Activated CD4-positive, alpha-beta T cell treated with anti-CD3 and anti-CD28 coated beads, Interleukin-2, amount 10 ng/mL, durations not matched to agents 7 days and 5 days (primary cell): ENCODE measurements at regions not wholly inside any gene's neighbourhood (a gene's known extent, or its start where the extent isn't known, plus 50 kb on each side); places are given as distances from the start of the nearest gene placed in this dataset.
"Not testable (repeated sequence)": the region's sequence is repeated elsewhere in the genome, so short reads cannot be mapped to it uniquely, and the experiment has no call there.

Source experiments
- CTCF ChIA-PET: fragments of 350-600 bp; sonication (Branson Sonifier 250); formaldehyde crosslinking; loops from one replicate; lab custom pipeline; 2021; ENCODE audit warnings: antibody characterized with exemption; lab: Charles Lee
- POLR2A ChIA-PET: fragments of 350-600 bp; sonication (Branson Sonifier 250); formaldehyde crosslinking; loops from one replicate; lab custom pipeline; 2021; ENCODE audit warnings: antibody characterized with exemption; lab: Charles Lee
- DNase-seq: peaks from one replicate; pipeline ENCODE4 v3.0.0-alpha.2; 2020
- H3K27ac Mint-ChIP-seq: one replicate; pipeline ENCODE4 v1.8.0; 2021; ENCODE audit warnings: mild to moderate bottlenecking, moderate library complexity, mixed read lengths
- H3K27me3 Mint-ChIP-seq: one replicate; pipeline ENCODE4 v1.8.0; 2021; ENCODE audit warnings: mixed read lengths
- H3K36me3 Mint-ChIP-seq: one replicate; pipeline ENCODE4 v1.8.0; 2021; ENCODE audit warnings: low read depth, mixed read lengths
- H3K4me1 Mint-ChIP-seq: one replicate; pipeline ENCODE4 v1.8.0; 2021; ENCODE audit warnings: mixed read lengths
- H3K4me3 Mint-ChIP-seq: one replicate; pipeline ENCODE4 v1.8.0; 2021; ENCODE audit warnings: mild to moderate bottlenecking, moderate library complexity, mixed read lengths
- H3K9me3 Mint-ChIP-seq: one replicate; pipeline ENCODE4 v1.8.0; 2021; ENCODE audit warnings: mixed read lengths

DNA sequence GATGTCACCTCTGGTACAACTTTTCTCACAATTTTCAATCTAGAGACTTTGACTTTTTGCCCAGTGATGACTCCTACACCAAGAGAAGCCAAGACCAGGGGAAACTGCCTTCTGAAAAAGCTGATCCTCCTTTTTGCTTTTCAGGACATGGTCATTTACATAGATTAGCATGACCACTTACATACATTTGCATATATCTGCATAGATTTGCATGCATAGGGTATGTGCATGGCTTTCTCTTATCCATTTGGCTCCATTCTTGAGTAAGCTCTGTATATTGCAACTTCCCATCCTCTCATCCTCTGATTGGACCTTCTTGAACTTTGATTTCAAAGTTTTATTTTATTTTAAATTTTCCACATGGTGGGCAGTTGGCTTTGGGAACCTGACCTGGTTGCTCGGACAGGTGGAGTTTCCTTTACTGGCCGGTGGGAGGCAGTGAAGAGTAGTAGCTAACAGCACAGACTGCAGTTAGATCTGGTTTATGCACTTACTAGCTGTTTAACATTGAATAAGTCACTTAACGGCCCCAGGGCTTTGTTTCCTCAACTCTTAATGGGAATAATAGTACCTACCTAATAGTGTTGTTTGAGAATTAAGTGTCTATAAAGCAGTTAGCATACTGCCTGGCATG is 92.9 kb downstream of the GPR139 start:
- DNase-seq, result no peak
- no peaks in the 10 kb centered on the region for H3K36me3 Mint-ChIP-seq
- no peak overlapping the region for H3K4me3 Mint-ChIP-seq
- H3K27ac Mint-ChIP-seq, result no peak overlapping the region
- no peaks in the 10 kb centered on the region for H3K4me1 Mint-ChIP-seq
- ChIA-PET CTCF (no interaction called here), POLR2A (no interaction called here)
- no peaks in the 10 kb centered on the region for H3K27me3 Mint-ChIP-seq
- H3K9me3 Mint-ChIP-seq, result no peaks in the 10 kb centered on the region

DNA sequence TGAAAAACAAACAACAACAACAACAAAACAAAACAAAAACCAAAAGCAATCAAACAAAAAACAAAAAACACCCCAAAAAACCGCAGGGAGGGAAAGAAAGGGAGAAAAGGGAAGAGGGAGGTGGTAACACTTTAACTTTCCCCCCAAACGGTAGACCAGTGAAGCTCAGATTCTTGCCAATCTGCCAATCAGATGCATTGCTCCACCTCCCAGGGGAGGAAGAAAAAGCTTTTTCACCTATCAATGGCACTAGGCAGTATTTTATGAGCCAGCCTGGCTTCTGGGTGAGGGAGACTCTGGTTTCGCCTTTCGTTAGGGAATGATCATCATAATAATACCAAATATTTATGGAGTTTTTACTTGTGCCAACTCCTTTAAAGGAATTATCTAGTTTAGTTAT is 94.1 kb downstream of the GPR139 start:
- ChIA-PET CTCF (no interaction called here), POLR2A (no interaction called here)
- Mint-ChIP-seq H3K36me3 (no peaks in the 10 kb centered on the region), H3K9me3 (no peaks in the 10 kb centered on the region), H3K27me3 (no peaks in the 10 kb centered on the region), H3K4me1 (no peaks in the 10 kb centered on the region), H3K27ac (no peak overlapping the region), H3K4me3 (no peak overlapping the region)
- no peak for DNase-seq

DNA sequence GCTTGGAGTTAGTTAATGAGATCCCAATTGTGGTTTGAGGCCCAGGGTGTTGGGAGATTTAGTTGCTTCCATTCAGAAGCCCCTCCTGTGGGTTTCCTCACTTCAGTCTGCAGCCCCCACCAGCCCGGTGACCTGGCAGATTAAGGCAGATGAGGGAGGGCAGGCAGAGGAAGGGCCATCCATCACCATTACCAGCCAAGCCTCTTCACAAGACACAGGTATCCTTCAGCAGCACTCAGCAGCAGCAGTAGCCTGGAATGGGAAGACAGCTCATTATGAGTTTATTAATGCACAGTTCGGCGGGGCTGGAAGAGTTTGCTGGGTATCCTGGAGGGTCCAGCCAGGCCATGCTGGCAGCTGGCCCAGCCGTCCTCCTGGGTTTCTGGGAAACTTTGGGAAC is 90.0 kb upstream of the GPRC5B start:
- H3K4me3 Mint-ChIP-seq, result no peak overlapping the region
- no peak overlapping the region for H3K27ac Mint-ChIP-seq
- DNase-seq, result no peak
- no peaks in the 10 kb centered on the region for H3K4me1 Mint-ChIP-seq
- no peaks in the 10 kb centered on the region for H3K36me3 Mint-ChIP-seq
- ChIA-PET POLR2A (no interaction called here), CTCF (interaction anchor here (0.7 kb wide), 1 partner anchor 10 kb away, joined by 3 read pairs; no protein-coding TSS in a partner anchor)
- no peaks in the 10 kb centered on the region for H3K27me3 Mint-ChIP-seq
- H3K9me3 Mint-ChIP-seq, result no peaks in the 10 kb centered on the region

DNA sequence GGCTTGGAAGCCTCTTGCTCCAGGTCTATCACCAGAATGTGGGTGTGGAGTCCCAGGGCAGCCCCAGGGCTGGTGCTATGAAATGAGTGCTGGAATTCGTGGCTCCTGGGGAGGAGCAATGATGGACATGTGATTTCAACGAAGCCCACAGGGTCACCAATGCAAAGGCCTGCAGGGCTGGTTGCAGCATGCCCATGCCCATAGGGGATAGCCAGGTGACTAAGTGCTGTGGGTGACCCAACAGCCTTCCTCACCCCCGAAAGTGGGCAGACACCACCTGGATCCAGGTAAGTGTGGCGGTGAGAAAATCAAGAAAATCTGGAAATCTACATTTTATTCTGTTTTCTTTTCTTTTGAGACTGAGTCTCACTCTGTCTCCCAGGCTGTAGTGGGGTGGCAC is 87.5 kb upstream of the GPRC5B start:
- Mint-ChIP-seq H3K9me3 (no peaks in the 10 kb centered on the region), H3K36me3 (no peaks in the 10 kb centered on the region), H3K27ac (no peak overlapping the region), H3K4me3 (no peak overlapping the region), H3K4me1 (no peaks in the 10 kb centered on the region), H3K27me3 (no peaks in the 10 kb centered on the region)
- POLR2A ChIA-PET, result no interaction called here
- CTCF ChIA-PET, result no interaction called here
- no peak for DNase-seq

DNA sequence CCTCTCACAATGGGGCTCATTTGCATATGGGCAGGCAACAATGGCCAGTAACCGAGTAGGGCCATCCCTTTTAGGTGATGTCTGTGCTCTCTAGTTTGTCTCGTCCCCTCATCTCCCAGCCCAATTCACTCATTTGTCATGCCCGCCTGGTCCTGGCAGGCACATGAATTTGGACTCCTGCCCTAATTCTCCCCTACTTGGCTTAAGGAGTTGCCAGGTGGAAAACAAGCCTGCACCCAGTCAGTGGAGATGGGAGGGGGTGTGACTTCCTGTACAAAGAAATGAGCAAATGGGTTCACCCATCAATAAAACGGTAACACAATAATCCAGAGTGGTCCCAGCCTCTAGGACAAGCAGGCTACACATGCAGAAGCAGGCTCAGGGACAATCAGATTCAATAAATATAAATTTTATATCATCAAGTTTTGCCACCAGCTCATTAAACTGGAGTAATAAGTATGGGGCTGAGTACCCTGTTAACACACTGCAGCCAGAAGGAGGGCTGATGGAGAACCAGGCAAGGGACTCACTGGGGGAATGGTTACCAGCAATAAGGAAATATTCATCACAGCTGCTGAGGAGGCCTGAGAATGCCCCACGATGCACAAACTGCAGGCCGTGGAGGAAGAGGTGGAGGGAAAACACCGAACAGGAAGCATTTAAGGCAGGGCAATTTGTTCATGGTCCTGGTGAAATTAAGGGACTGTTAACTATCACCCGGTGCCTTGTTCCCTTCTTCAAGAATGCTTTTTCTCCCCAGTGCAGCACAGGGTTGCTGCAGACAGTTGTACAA is 84.4 kb upstream of the GPRC5B start:
- POLR2A ChIA-PET, result no interaction called here
- CTCF ChIA-PET, result no interaction called here
- Mint-ChIP-seq H3K27ac (no peak overlapping the region), H3K4me1 (no peaks in the 10 kb centered on the region), H3K4me3 (no peak overlapping the region), H3K9me3 (no peaks in the 10 kb centered on the region), H3K27me3 (no peaks in the 10 kb centered on the region), H3K36me3 (no peaks in the 10 kb centered on the region)
- DNase-seq, result no peak

DNA sequence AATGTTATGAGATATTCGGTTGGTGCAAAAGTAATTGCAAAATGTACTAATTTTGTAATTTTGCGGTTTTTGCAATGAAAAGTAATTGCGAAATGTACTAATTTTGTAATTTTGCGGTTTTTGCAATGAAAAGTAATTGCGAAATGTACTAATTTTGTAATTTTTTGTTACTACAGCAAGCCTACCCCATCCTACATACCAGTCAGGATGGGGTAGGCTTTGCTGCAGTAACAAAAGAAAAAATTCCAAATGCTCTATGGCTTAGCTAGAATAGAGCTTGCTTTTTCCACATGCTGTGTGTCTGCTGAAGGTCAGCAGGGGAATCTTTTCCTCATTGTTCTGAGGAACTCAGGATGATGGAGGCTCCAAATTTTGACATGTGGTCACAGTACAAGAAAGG is 83.3 kb upstream of the GPRC5B start:
- Mint-ChIP-seq H3K27ac (no peak overlapping the region), H3K27me3 (no peaks in the 10 kb centered on the region), H3K36me3 (no peaks in the 10 kb centered on the region), H3K4me1 (no peaks in the 10 kb centered on the region), H3K4me3 (no peak overlapping the region), H3K9me3 (no peaks in the 10 kb centered on the region)
- CTCF ChIA-PET, result no interaction called here
- POLR2A ChIA-PET, result no interaction called here
- no peak for DNase-seq

DNA sequence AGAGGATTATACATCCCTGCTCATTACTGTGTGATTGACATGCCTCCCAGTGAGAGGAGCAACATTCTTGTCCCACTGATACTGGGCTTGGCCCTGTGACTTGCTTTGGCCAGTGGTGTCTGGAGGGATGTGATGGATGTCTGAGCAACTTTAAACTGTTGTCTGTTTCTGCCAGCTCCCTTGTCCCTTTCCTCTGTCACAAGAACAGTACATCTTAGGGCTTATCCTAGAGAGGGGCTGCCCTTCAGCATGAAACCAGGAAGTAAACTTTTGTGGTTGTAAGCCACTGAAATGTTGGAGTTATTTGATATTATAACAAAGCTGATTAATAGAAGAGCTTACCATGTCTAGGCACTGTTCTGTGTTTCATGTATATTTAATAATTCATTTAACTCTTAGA is 82.9 kb upstream of the GPRC5B start:
- Mint-ChIP-seq H3K27ac (no peak overlapping the region), H3K27me3 (no peaks in the 10 kb centered on the region), H3K36me3 (no peaks in the 10 kb centered on the region), H3K9me3 (no peaks in the 10 kb centered on the region), H3K4me1 (no peaks in the 10 kb centered on the region), H3K4me3 (no peak overlapping the region)
- ChIA-PET POLR2A (no interaction called here), CTCF (no interaction called here)
- no peak for DNase-seq

DNA sequence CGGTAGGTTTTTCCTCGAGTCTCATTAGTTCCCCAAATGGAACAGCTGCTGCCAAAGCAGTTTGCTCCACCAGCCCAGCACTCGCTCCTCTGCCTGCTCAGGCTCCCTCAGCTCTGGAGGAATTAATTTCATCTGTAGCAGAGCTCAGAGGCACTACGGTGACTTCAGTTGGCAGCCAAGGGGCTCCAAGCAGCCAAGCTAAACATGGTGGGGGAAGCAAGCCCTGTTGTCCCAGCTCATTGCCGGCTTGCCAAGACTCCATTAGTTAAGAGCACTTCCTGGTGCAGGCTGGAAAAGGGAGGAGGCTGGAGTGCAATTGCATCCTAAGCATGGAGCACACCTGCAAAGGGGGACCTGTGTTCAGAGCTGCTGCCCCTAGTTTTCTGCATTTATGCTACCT is 78.7 kb upstream of the GPRC5B start:
- no peaks in the 10 kb centered on the region for H3K4me1 Mint-ChIP-seq
- H3K9me3 Mint-ChIP-seq, result no peaks in the 10 kb centered on the region
- H3K27ac Mint-ChIP-seq, result no peak overlapping the region
- H3K4me3 Mint-ChIP-seq, result no peak overlapping the region
- CTCF ChIA-PET, result no interaction called here
- H3K27me3 Mint-ChIP-seq, result peaks cover 3% of the 10 kb centered on the region
- POLR2A ChIA-PET, result no interaction called here
- no peaks in the 10 kb centered on the region for H3K36me3 Mint-ChIP-seq
- no peak for DNase-seq

DNA sequence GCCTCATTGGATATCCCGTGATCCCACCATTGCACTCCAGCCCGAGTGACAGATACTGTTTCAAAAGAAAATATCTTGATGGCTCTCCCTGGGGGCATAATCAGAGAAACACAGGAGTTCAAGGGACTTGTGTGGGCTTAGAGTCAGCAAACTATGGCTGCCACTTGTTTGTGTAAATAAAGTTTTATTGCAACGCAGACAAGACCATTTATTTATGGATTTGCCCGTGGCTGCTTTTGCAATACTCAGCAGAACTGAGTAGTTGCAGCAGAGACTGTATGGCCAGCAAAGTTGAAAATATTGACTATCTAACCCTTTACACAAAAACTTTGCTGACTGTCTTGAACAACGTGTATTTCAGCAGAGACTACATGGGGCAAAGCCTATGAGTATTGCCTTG is 75.5 kb upstream of the GPRC5B start:
- no peaks in the 10 kb centered on the region for H3K4me1 Mint-ChIP-seq
- H3K9me3 Mint-ChIP-seq, result no peaks in the 10 kb centered on the region
- POLR2A ChIA-PET, result no interaction called here
- peaks cover 4% of the 10 kb centered on the region for H3K27me3 Mint-ChIP-seq
- no peak overlapping the region for H3K27ac Mint-ChIP-seq
- CTCF ChIA-PET, result no interaction called here
- H3K36me3 Mint-ChIP-seq, result no peaks in the 10 kb centered on the region
- no peak overlapping the region for H3K4me3 Mint-ChIP-seq
- no peak for DNase-seq

DNA sequence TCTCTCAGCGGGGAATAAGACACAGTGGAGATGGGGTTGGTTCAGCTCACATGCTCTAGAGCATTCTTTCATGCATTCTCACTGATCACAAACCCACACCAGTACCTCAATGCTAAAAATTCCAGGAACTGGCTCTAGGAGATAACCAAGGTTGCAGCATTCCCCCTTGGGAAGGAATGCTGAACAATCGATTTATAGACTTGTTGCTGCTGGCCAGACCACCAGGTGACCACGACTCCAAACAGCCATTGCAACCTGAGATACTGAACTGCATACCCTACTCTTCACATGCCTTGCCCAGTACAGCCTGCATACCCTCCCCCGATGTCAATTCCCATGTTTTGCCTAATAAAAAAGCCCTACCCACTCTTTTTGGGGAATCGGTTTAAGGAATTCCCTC is 75.1 kb upstream of the GPRC5B start:
- no peaks in the 10 kb centered on the region for H3K9me3 Mint-ChIP-seq
- H3K4me3 Mint-ChIP-seq, result no peak overlapping the region
- H3K27me3 Mint-ChIP-seq, result peaks cover 4% of the 10 kb centered on the region
- ChIA-PET POLR2A (no interaction called here), CTCF (no interaction called here)
- no peak for DNase-seq
- no peaks in the 10 kb centered on the region for H3K4me1 Mint-ChIP-seq
- H3K27ac Mint-ChIP-seq, result no peak overlapping the region
- no peaks in the 10 kb centered on the region for H3K36me3 Mint-ChIP-seq

DNA sequence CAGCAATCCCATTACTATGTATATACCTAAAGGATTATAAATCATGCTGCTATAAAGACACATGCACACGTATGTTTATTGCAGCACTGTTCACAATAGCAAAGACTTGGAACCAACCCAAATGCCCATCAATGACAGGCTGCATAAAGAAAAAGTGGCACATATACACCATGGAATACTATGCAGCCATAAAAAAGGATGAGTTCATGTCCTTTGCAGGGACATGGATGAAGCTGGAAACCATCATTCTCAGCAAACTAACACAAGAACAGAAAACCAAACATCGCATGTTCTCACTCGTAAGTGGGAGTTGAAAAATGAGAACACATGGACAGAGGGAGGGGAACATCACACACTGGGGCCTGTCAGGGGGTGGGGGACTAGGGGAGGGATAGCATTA is 71.2 kb upstream of the GPRC5B start:
- H3K27ac Mint-ChIP-seq, H3K9me3 Mint-ChIP-seq, CTCF ChIA-PET, H3K4me3 Mint-ChIP-seq, H3K27me3 Mint-ChIP-seq, DNase-seq, POLR2A ChIA-PET, H3K4me1 Mint-ChIP-seq, H3K36me3 Mint-ChIP-seq: not testable (repeated sequence)

DNA sequence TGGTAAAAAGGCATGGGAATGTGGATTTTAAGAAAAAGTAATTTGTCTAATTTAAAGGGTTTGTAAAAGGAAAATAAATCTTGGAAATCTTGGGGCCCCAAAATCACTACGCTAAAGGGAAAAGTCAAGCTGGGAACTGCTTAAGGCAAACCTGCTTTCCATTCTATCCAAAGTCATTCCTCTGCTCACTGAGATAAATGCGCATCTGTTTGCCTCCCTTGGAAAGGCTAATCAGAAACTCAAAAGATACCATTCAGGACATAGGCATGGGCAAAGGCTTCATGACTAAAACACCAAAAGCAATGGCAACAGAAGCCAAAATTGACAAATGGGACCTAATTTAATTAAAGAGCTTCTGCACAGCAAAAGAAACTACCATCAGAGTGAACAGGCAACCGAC is 70.4 kb upstream of the GPRC5B start:
- H3K36me3 Mint-ChIP-seq, H3K27me3 Mint-ChIP-seq, H3K9me3 Mint-ChIP-seq, POLR2A ChIA-PET, H3K4me3 Mint-ChIP-seq, H3K4me1 Mint-ChIP-seq, H3K27ac Mint-ChIP-seq, CTCF ChIA-PET, DNase-seq: not testable (repeated sequence)

DNA sequence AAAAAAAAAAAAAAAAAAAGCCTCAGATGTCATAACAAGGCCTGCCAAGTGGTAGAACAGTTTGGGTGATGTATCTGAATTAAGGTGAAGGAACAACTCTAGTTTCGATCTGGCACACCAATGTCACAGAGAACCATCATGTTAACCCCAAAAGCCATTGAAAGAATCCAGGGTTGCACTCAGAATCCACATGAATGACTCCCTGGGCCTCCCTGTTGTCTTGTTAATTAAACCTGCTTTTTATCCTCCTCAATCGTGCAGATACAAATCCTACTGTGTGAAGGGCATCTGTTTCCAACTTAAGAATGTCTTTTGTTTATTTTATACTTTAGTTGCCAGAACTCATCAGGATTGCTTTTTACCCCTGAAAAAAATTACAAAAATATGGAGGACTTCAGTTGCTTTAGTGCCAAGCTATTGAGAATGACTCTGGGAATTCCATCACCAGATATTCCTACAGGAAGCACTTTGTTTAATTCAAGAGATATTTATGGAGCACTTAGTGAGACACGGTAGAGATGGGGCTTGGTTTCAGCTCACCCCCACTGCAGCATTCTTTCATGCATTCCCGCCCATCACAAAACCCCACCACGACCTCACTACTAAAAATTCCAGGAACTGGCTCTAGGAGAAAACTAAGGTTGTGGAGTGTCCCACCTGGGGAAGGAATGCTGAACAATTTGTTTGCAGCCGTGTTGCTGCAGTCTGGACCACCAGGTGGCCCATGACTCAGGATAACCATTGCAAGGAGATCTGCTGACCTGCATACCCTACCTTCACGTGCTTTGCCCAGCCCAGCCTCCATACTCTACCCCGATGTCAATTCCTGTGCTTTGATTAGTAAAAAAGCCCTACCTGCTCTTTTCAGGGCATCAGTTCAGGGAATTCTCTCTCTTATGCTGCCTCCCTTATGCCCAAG is 63.8 kb upstream of the GPRC5B start:
- ChIA-PET POLR2A (no interaction called here), CTCF (no interaction called here)
- DNase-seq, result no peak
- no peaks in the 10 kb centered on the region for H3K36me3 Mint-ChIP-seq
- H3K4me1 Mint-ChIP-seq, result no peaks in the 10 kb centered on the region
- no peaks in the 10 kb centered on the region for H3K9me3 Mint-ChIP-seq
- peaks cover 2% of the 10 kb centered on the region for H3K27me3 Mint-ChIP-seq
- H3K4me3 Mint-ChIP-seq, result no peak overlapping the region
- H3K27ac Mint-ChIP-seq, result no peak overlapping the region
